GM19239 (cell line): ENCODE measurements at regions not wholly inside any gene's neighbourhood (a gene's known extent, or its start where the extent isn't known, plus 50 kb on each side); places are given as distances from the start of the nearest gene placed in this dataset.
"Not testable (repeated sequence)": the region's sequence is repeated elsewhere in the genome, so short reads cannot be mapped to it uniquely, and the experiment has no call there.

Experiments
- DNase-seq: peaks from one replicate; pipeline ENCODE4 v3.0.0; 2011; ENCODE audit warnings: low spot score; ENCODE audit not compliant: insufficient read length
- FAIRE-seq: peaks from 2 replicates; lab custom pipeline; 2011; peaks lifted over from hg19 to GRCh38; lab: Jason Lieb, UNC

DNA sequence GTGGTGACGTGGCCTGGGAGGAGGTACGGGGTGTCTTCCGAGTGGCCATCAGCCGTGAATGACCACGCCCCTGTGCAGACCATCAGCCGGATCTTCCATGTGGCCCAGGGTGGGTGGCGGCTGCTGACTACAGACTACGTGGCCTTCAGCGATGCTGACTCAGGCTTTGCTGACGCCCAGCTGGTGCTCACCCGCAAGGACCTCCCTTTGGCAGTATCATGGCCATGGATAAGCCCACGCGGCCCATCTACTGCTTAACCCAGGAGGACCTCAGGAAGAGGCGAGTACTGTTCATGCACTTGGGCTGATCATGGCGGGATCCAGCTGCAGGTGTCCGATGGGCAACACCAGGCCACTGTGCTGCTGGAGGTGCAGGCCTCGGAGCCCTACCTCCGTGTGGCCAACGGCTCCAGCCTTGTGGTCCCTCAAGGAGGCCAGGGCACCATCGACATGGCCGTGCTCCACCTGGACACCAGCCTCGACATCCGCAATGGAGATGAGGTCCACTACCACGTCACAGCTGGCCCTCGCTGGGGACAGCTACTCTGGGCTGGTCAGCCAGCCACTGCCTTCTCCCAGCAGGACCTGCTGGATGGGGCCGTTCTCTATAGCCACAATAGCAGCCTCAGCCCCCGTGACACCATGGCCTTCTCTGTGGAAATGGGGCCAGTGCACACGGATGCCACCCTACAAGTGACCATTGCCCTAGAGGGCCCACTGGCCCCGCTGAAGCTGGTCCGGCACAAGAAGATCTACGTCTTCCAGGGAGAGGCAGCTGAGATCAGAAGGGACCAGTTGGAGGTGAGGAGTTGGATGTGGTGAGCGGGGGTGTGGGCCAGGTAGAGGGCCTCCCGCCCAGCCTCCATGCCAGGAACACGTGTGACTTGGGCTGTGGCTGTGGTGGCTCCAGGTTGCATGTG lies 178.4 kb downstream of the TBC1D2B start:
- FAIRE-seq (no peak), DNase-seq (no peak)

- FAIRE-seq (no peak), DNase-seq (no peak)
These were observed 179.6 kb downstream of the TBC1D2B start for GRCh38 chr15:77897896-77898406.

DNA sequence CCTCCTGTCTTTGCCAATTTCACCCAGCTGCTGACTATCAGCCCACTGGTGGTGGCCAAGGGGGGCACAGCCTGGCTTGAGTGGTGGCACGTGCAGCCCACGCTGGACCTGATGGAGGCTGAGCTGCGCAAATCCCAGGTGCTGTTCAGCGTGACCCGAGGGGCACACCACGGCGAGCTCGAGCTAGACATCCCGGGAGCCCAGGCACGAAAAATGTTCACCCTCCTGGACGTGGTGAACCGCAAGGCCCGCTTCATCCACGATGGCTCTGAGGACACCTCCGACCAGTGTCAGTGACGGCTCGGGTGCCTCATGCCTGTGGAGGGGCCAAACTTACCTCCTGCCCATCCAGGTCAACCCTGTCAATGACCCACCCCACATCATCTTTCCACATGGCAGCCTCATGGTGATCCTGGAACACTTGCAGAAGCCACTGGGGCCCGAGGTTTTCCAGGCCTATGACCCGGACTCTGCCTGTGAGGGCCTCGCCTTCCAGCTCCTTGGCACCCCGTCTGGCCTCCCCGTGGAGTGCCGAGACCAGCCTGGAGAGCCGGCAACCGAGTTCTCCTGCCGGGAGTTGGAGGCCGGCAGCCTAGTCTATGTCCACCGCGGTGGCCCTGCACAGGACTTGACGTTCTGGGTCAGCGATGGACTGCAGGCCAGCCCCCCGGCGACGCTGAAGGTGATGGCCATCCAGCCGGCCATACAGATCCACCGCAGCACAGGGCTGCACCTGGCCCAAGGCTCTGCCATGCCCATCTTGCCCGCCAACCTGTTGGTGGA lies 180.2 kb downstream of the TBC1D2B start:
- DNase-seq, FAIRE-seq: not testable (repeated sequence)

DNA sequence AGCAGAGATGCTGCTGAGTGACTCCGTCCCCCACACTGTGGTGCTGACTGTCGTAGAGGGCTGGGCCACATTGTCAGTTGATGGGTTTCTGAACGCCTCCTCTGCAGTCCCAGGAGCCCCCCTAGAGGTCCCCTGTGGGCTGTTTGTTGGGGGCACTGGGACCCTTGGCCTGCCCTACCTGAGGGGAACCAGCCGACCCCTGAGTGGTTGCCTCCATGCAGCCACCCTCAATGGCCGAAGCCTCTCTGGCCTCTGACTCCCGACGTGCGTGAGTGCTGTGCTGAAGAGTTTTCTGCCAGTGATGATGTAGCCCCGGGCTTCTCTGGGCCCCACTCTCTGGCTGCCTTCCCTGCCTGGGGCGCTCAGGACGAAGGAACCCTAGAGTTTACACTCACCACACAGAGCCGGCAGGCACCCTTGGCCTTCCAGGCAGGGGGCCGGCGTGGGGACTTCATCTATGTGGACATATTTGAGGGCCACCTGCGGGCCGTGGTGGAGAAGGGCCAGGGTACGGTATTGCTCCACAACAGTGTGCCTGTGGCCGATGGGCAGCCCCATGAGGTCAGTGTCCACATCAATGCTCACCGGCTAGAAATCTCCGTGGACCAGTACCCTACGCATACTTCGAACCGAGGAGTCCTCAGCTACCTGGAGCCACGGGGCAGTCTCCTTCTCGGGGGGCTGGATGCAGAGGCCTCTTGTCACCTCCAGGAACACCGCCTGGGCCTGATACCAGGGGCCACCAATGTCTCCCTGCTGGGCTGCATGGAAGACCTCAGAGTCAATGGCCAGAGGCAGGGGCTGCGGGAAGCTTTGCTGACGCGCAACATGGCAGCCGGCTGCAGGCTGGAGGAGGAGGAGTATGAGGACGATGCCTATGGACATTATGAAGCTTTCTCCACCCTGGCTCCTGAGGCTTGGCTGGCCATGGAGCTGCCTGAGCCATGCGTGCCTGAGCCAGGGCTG lies 181.1 kb downstream of the TBC1D2B start:
- FAIRE-seq, DNase-seq: not testable (repeated sequence)

DNA sequence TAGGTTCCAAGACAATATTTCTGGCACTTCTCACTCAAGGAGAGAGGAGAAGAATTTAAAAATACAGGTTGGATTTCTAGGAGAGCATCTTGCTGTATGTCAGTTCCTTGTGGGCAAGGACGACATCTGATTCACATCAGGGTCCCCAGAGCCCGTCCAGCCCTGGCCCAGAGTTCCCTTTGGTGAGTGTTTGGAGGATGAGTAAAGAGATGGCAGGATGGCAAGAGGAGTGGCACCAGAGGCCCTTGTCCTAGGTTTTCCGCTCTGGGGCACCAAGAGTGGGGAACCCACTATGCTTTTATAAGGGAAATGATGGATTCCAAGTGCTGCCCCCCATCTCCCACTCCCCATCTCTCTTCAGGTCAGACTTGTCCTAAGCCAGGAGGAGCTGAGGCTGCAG lies 181.8 kb downstream of the TBC1D2B start:
- FAIRE-seq, result no peak

GRCh38 chr15:77895145-77895544 lies 182.4 kb downstream of the TBC1D2B start:
- not testable (repeated sequence) for DNase-seq
- peak; percentile 23 for FAIRE-seq

More for the DNA sequence above, 181.8 kb downstream of the TBC1D2B start:
- DNase-seq, result no peak

DNA sequence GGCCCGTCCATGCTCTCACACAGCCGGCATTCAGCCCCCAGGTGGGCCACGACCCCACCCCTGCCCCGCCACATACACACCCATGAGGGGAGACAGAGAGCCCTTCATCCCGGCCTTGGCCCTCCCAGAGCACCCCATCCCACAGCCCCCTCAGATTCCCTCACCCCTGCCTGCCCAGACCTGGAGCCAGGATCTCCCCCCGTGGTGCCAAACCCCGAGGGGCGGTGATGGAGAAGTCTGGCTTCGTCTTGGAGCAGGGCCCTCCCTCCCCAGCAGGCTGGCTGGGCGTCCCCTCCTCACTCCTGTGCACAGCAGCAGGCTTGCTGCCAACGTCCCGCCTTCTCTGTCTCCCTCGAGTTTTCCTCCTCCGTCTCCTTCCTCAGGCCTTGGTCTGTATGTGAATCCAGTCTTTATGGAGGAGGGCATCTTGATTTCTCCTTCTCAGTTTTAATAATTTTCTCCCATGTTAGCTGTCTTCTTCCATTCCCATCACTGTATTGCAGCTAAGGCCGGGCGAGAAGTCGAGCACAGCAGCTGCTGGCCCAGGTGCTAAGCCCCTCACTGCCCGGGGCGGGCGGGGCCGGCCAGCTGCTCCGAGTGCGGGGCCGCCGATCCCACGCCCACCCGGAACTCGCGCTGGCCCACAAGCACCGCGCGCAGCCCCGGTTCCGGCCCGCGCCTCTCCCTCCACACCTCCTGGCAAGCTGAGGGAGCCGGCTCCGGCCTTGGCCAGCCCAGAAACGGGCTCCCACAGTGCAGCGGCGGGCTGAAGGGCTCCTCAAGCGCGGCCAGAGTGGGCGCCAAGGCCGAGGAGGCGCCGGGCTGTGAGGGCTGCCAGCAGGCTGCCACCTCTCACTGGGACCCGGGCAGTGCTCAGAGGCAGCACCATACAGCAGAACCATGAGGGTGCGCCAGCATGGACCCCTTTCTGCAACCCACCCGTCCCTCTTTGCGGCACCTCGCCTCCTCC lies 183.6 kb downstream of the TBC1D2B start:
- not testable (repeated sequence) for DNase-seq
- peak; percentile 44 for FAIRE-seq

GRCh38 chr15:77893246-77893645 lies 184.3 kb downstream of the TBC1D2B start:
- FAIRE-seq, result not testable (repeated sequence)

DNA sequence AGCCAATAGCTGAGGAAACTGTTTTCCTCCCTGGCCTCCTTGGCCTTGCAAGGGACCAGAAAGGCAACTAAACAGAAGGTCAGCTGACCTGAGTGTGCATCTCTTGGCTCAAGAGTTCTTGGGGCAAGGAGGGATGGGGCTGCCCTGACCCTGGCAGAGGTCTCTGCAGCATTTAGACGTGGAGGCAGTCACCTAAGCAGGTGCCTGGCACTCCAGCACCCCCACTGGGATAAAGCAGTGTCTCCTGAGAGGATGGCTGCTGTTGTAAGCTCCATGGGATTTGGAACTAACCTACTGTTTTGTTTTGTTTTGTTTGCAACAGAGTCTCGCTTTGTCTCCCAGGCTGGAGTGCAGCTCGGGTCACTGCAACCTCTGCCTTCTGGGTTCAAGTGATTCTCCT lies 185.2 kb downstream of the TBC1D2B start:
- FAIRE-seq (no peak), DNase-seq (no peak)

More at GRCh38 chr15:77893246-77893645, 184.3 kb downstream of the TBC1D2B start:
- DNase-seq, result not testable (repeated sequence)

DNA sequence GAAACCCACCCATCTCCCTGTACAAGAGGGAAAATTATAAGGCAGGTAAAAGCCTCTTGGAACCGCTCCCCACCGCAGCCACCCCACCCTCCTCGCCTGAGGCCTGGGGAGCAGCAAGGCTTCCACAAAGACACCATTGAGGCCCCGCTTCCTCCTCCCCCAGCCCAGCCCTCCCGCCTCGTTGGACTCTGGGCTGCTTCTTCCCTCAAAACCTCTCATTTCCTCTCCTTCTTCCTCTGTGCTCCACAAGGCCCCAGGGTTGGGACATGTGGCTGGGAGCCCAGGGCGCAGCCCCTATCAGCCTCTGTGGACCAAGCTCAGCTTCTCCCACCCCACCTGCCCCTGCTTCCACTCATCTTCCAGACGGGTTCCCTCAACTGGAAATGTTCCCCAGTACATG lies 185.6 kb downstream of the TBC1D2B start:
- FAIRE-seq, DNase-seq: not testable (repeated sequence)

DNA sequence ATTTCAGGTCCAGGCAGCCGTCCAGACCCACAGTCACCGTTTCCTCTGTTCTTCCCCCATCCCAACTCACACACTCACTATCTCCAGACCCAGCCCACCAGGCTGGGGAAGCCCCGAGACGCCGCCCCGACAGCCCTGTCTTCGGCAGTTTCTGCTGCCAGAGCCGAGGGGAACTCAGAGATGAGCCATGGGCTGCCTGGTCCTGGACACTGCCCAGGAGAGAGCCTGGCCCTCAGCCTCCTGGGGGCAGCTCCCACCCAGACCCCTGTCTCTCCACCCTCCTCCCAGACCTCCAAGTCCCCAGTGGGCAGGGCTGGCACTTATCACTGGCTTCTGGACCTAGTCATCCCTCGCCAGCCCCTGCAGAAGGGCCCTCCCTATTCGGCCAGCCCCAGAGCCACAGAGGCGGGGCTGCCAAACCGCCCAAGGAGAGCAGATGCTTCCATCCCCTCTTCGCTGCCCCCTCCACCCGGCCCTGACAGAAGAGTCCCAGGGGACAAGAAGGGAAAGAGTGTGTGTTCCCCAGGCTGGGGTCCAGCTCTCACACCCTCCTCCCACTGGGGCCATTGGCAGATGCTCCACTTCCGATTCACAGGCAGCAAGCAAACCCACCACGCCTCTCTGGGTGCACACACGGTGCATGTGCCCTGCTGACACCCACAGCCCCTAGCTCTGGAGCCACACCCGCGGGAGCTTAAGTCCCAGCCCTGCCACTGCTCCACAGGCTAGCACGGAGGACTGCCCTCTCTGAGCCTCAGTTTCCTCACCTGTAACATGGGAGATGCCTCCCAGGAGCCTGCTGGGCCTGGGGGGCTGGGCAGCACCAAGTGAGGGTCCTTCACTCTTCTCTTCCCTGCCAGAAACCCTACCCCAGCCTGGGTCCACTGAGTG lies 186.4 kb downstream of the TBC1D2B start:
- not testable (repeated sequence) for DNase-seq
- peak; percentile 94 for FAIRE-seq

DNA sequence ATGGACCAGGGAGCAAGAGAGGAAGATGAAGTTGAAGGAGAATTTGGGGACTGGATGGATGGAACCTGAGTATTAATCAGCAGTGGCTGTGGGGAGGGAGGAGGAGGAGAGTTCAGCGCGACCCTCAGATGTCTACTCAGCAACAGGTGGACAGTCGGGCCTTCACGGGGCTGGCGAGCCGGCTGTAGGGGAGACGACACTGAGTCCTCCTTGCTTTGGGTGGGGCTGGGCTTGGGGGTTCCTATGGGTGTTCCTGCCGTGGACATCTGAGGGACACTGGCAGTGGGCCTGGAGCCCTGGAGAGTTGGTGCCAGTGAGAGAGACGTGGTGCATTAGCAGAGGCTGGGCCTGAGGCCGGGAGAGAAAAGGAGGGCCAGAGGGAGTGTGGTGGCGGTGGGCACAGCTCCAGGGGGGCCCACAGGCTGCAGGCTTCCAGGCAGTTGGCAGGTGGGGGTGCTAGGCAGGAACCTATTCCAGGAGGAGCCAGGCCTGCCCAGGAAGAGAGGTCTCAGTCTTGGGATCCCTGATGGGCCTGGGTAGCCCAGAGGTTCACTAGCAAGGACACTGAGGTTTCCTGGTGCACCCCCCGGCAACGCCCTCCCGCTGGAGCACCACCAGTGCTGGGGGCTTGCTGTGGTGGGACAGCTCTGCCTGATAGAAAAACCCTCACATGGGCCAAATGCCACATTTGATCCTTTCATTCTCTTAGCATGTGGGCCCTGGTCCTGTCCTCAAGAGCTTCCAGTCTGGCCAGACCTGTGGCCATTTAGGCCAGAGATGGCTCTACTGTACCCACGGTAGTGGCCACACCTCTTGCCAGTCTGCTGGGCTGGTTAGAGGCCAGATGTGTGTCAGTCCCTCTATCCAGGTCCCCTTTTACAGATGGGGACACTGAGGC lies 187.4 kb downstream of the TBC1D2B start:
- FAIRE-seq, result peak; percentile 78
- DNase-seq, result not testable (repeated sequence)

DNA sequence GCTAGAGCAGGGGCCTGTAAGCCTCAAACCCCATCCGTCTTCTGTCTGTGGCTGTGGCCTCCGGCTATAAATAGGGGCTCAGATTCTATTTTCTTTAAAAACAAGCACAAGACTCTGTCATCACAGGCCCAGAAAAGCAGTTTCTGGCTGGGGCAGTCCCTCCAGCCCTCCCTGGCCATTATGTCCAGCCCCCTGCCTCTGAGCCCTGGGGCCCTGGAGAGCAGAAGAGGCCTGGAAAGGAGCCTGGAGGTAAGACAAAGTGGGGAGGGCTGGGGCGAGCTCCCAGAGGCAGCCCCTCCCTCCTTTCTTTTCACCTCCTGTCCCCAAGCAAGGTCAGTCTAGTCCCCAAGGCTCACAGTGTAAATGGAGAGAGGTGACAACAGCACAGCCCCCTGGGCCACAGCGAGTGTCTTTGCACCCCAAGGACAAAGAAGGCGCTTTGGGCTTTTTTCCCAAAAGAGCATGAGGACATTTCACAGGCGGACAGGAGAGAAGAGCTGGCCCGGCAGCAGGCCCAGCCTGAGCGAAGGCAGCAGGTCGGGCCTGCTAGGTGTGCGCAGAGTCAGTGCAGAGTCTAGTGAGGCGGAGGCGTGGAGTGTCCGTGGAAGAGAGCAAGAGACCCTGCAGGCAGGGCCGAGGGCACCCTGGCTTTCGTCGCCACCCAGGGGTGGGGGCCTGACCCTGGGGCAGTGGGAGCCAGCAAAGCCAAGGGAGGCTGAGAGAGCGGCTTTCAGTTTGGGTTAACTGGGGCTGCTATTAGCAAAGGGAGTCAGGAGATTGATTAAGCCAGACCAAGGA lies 188.3 kb downstream of the TBC1D2B start:
- DNase-seq (no peak), FAIRE-seq (no peak)

DNA sequence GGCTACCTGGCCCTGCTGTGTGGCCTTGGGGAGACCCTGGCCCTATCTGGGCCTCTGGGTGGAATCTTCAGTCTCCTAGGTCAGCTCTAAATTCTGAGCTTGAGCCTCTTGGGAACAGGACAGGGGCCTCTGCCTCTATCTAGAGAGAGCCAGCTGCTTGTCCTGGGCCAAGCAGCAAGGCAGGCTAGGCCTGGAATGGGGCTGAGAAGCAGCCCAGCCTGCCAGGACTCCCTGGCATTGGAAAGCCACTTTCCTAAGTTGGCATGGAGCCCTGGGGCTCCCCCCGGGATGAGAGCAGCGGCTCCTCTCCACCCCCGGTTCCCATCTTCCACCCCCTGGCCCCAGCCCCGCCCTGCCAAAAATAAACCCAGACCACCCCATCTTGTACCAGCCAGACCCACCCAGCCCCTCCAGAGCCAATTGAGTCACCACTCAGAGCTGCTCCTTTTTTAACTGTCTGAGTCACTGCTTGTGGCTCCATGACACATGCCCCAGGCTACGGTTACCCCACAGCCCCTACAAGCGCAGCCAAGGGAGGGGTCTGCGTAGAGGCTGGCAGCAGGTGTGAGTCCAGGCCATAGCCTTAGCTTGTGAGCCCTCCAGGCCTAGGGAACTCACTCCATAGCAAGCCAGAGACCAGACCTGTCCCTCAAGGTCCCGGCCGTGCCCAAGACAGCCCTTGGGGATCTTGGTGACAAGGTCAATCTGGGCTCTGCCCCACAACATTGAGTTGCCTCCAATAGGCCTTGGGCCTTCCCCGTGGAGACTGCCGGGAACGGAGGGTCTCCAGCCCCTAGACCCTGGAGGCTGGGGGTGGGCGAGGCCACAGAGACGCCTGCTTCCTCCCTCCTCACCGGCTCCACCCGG lies 189.7 kb downstream of the TBC1D2B start:
- not testable (repeated sequence) for FAIRE-seq, DNase-seq
